ENCODE measurements at regions not wholly inside any gene's neighbourhood (a gene's known extent, or its start where the extent isn't known, plus 50 kb on each side); places are given as distances from the start of the nearest gene placed in this dataset.

DNA sequence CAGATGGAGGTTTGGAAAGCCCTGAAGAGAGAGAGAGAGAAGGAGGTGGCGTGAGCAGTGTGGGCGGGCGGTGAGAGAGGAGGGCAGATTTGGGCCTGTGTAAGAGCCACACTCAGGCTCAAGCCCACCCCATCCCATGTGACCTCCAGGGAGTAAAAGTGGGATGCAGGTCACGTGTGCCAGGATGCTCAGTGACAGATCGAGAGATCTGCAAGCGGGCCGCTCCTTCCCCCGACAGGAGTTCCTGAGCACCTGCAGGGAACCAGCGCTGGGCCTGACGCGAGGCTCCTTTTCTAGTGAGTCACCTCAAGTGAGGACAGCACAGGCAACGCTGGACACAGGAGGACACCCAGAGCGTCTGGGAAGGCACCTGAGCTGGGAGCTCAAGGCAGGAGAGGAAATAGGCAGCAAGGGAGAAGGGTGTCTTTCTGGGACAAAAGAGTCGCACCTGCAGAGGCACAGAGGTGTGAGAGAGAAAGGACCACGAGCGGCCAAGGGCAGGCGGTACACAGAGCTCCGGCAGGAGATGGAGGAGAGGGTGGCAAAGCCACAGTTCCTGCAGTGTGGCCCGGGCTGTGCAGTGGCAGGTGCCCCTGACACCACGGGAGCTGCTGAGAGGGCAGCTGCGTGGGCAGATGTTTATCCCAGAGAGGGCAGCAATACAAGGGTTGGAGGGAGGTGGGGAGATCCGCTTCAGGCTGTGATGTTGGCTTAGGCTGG, 1294.8 kb downstream of the TBC1D22A start:
- no peak for DNase-seq (ENCODE audit: low read depth)
- no peak overlapping the region for H3K4me3 ChIP-seq (ENCODE audit: low read depth, low read length)
- TF ChIP-seq, protein P1, sequence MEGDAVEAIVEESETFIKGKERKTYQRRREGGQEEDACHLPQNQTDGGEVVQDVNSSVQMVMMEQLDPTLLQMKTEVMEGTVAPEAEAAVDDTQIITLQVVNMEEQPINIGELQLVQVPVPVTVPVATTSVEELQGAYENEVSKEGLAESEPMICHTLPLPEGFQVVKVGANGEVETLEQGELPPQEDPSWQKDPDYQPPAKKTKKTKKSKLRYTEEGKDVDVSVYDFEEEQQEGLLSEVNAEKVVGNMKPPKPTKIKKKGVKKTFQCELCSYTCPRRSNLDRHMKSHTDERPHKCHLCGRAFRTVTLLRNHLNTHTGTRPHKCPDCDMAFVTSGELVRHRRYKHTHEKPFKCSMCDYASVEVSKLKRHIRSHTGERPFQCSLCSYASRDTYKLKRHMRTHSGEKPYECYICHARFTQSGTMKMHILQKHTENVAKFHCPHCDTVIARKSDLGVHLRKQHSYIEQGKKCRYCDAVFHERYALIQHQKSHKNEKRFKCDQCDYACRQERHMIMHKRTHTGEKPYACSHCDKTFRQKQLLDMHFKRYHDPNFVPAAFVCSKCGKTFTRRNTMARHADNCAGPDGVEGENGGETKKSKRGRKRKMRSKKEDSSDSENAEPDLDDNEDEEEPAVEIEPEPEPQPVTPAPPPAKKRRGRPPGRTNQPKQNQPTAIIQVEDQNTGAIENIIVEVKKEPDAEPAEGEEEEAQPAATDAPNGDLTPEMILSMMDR (IDR thresholded peaks at IDR 0.05; ENCODE audit: control insufficient read depth, extremely low read depth, insufficient read depth), result no peak

DNA sequence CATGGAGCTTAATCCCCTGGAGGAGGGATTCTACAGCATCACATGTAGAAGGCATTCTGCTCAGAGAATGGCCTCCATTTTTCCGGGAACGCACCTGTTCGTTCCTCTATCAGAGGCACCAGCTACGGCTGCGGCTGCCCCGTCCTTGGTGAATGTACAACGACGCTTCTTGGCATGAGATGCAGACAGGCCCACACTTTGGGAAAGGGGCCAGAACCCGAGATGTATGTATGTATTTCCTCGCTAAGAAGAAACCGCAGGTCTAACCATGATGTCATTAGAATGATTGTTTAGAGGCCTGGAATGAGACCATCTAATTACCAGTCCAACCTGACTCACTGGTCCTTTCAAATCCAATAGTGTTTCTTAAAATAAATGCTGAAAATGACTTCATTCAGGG, 1293.4 kb downstream of the TBC1D22A start:
- no peak overlapping the region for H3K4me3 ChIP-seq (ENCODE audit: low read depth, low read length)
- peak; percentile 15 for DNase-seq (ENCODE audit: low read depth)
- TF ChIP-seq, protein P1 (IDR thresholded peaks at IDR 0.05; ENCODE audit: control insufficient read depth, extremely low read depth, insufficient read depth), result no peak

DNA sequence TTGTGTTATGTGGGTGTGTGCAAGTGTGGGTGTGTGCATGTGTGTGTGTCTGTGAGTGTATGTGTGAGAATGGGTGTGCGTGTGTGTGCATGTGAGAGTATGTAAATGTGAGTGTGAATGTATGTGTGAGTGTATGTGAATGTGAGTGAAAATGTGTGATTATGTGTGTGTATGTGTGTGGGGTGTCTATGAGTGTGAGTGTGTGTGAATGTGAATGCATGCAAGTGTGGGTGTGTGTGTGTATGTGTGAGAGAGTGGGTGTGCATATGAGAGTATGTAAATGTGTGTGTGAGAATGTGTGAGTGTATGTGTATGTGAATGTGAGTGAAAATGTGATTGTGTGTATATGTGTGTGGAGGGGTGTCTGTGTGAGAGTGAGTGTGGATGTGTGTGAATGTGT, 1292.7 kb downstream of the TBC1D22A start:
- TF ChIP-seq, protein P1 (IDR thresholded peaks at IDR 0.05; ENCODE audit: control insufficient read depth, extremely low read depth, insufficient read depth), result no peak
- no peak for DNase-seq (ENCODE audit: low read depth)
- no peak overlapping the region for H3K4me3 ChIP-seq (ENCODE audit: low read depth, low read length)

DNA sequence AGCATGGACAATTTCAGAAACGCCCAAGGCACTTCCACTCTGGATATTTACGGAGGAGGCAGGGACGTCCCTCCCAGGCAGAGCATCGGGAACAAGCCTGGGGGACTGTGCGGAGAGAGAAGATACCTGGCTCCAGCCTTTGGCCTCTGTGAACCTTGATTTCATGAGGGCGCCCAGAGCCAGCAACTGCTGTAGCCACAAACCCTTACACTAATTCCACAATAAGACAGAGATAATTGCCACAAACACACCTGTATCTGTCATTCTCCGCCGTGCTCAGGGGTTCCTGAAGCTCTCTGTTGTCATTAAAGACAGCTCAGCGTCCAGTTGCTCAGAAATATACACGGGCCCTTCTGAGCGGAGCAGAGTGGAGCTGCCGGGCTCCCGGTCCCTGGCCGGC, 1292.1 kb downstream of the TBC1D22A start:
- TF ChIP-seq, protein P1 (IDR thresholded peaks at IDR 0.05; ENCODE audit: control insufficient read depth, extremely low read depth, insufficient read depth), result no peak
- no peak for DNase-seq (ENCODE audit: low read depth)
- no peak overlapping the region for H3K4me3 ChIP-seq (ENCODE audit: low read depth, low read length)

DNA sequence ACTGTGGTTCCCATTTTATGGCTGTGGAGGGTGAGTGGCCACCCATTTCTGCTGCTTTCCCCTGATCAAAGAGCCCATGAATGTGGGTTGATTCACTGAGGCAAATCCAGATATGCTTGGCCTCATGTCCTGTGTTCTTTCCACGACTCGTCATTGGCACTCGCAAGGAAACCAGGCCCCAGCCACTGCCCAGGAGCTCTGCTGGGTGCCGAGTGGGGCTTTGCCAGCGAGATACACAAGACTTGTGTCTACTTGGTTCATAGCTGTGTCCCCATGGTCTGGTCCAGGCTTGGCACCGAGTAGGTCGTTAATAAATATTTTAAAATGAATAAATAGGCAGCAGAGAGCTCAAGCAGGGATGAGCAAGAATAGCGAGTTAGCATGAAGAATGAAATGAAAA, 1291.5 kb downstream of the TBC1D22A start:
- H3K4me3 ChIP-seq (ENCODE audit: low read depth, low read length), result no peak overlapping the region
- TF ChIP-seq, protein P1 (IDR thresholded peaks at IDR 0.05; ENCODE audit: control insufficient read depth, extremely low read depth, insufficient read depth), result no peak

DNA sequence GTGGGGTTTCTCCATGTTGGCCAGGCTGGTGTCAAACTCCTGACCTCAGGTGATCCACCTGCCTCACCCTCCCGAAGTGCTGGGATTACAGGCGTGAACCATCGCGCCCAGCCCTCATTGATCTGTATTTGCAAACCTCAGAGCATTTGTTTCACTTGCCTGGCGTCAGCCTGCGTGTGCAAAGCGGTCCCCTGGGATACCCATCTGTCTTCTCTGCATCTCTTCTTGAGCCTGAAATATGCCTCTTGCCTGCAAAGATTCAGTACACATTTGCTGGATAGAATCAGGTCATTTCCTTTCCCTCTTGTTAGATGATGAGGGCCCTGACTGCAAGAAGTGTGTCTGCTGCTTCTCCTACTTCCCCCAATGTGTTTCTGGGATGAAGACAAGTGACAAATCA, 1291.0 kb downstream of the TBC1D22A start:
- no peak overlapping the region for H3K4me3 ChIP-seq (ENCODE audit: low read depth, low read length)
- TF ChIP-seq, protein P1 (IDR thresholded peaks at IDR 0.05; ENCODE audit: control insufficient read depth, extremely low read depth, insufficient read depth), result no peak
- DNase-seq (ENCODE audit: low read depth), result no peak

More for the DNA sequence above, 1291.5 kb downstream of the TBC1D22A start:
- DNase-seq (ENCODE audit: low read depth), result no peak

DNA sequence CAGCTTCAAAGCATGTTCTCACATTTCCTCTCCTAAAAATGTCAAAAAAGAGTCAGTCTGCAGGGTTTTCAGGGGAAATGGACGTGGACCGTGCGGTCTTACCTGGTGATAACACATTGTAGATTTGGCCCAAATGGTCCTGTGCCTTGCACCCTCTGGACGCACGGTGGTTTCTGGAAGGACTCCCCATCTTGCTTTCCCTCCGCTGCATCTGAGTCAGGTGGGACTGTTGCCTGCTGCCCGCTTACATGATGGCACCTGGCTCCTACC, 1290.1 kb downstream of the TBC1D22A start:
- no peak for DNase-seq (ENCODE audit: low read depth)
- TF ChIP-seq, protein P1 (IDR thresholded peaks at IDR 0.05; ENCODE audit: control insufficient read depth, extremely low read depth, insufficient read depth), result no peak
- no peak overlapping the region for H3K4me3 ChIP-seq (ENCODE audit: low read depth, low read length)
